ENCODE measurements at regions not wholly inside any gene's neighbourhood (a gene's known extent, or its start where the extent isn't known, plus 50 kb on each side); places are given as distances from the start of the nearest gene placed in this dataset.

GRCh38 chr14:51540364-51540763 lies 111.3 kb upstream of the FRMD6 start:
- FAIRE-seq: no peak
- Histone ChIP-seq H3K4me1 (ENCODE audit: control insufficient read depth, extremely low read depth, insufficient read depth, low read length) (peaks cover 23% of the 10 kb centered on the region), H3K9me1 (replicated peaks; ENCODE audit: control insufficient read depth, extremely low read depth, insufficient read depth, low read length) (no peaks in the 10 kb centered on the region), H4K20me1 (replicated peaks; ENCODE audit: control insufficient read depth, extremely low read depth, insufficient read depth, low read length) (no peaks in the 10 kb centered on the region), H3K27ac (ENCODE audit: insufficient read depth, low read depth, low read length) (peak overlapping the region; percentile 96), H2AFZ (ENCODE audit: low read depth, low read length) (no peak overlapping the region), H3K79me2 (ENCODE audit: control insufficient read depth, insufficient read depth, low read length) (no peaks in the 10 kb centered on the region), H3K9me3 (replicated peaks; ENCODE audit: control insufficient read depth, insufficient read depth, low read length) (no peaks in the 10 kb centered on the region), H3K4me2 (ENCODE audit: insufficient read depth, low read length) (no peak overlapping the region), H3K36me3 (ENCODE audit: control insufficient read depth in 2 of 2, extremely low read depth in 1 of 2, insufficient read depth in 2 of 2, low read length in 2 of 2) (no peaks in the 10 kb centered on the region), H3K9ac (replicated peaks; ENCODE audit: extremely low read depth, insufficient read depth, low read length) (peak overlapping the region; percentile 77), H3K4me3 (replicated peaks in 1 of 3; ENCODE audit: insufficient read depth in 1 of 3, low read depth in 1 of 3, low read length in 3 of 3) (no peak overlapping the region), H3K27me3 (ENCODE audit: control insufficient read depth in 2 of 2, insufficient read depth in 2 of 2, low read length in 2 of 2) (no peaks in the 10 kb centered on the region)
- intact Hi-C loops (cut with micrococcal nuclease) (loop anchor here (10.0 kb wide), 1 partner anchor 256 kb away; no protein-coding TSS in a partner anchor), dilution Hi-C loops (cut with MboI; ENCODE audit: extremely low pct_ligation_motif_present, low sequenced_read_pairs) (no loop called here)
- DNase-seq (ENCODE audit: low read depth, low spot score): no peak
- BruUV-seq (replicated peaks): no TSS peak
- ChIA-PET POLR2A (interaction anchor here (1.7 to 2.9 kb wide), 2 partner anchors 119 to 144 kb away, joined by 4 to 12 read pairs; no protein-coding TSS in a partner anchor), CTCF (interaction anchor here (0.5 kb wide), 1 partner anchor 111 kb away, joined by 3 read pairs; the partner anchor contains the start of gene FRMD6)
- TF ChIP-seq MAX (IDR thresholded peaks at IDR 0.05; ENCODE audit: insufficient read depth, insufficient read length): no peak
- TF ChIP-seq FOS (IDR thresholded peaks at IDR 0.05; ENCODE audit: borderline replicate concordance, insufficient read depth, low read length): peak; percentile 31

- Histone ChIP-seq H4K20me1 (replicated peaks; ENCODE audit: control insufficient read depth, extremely low read depth, insufficient read depth, low read length) (no peaks in the 10 kb centered on the region), H3K9me3 (replicated peaks; ENCODE audit: control insufficient read depth, insufficient read depth, low read length) (no peaks in the 10 kb centered on the region), H3K27me3 (ENCODE audit: control insufficient read depth in 2 of 2, insufficient read depth in 2 of 2, low read length in 2 of 2) (no peaks in the 10 kb centered on the region), H3K9me1 (replicated peaks; ENCODE audit: control insufficient read depth, extremely low read depth, insufficient read depth, low read length) (no peaks in the 10 kb centered on the region), H2AFZ (ENCODE audit: low read depth, low read length) (no peak overlapping the region), H3K27ac (ENCODE audit: insufficient read depth, low read depth, low read length) (no peak overlapping the region), H3K36me3 (ENCODE audit: control insufficient read depth in 2 of 2, extremely low read depth in 1 of 2, insufficient read depth in 2 of 2, low read length in 2 of 2) (no peaks in the 10 kb centered on the region), H3K4me3 (replicated peaks in 1 of 3; ENCODE audit: insufficient read depth in 1 of 3, low read depth in 1 of 3, low read length in 3 of 3) (no peak overlapping the region), H3K4me1 (ENCODE audit: control insufficient read depth, extremely low read depth, insufficient read depth, low read length) (peaks cover 46% of the 10 kb centered on the region), H3K9ac (replicated peaks; ENCODE audit: extremely low read depth, insufficient read depth, low read length) (no peak overlapping the region), H3K4me2 (ENCODE audit: insufficient read depth, low read length) (no peak overlapping the region), H3K79me2 (ENCODE audit: control insufficient read depth, insufficient read depth, low read length) (no peaks in the 10 kb centered on the region)
- ChIA-PET POLR2A (interaction anchor here (0.5 kb wide), 1 partner anchor 148 kb away, joined by 3 read pairs; no protein-coding TSS in a partner anchor), CTCF (no interaction called here)
- TF ChIP-seq POLR2A (IDR thresholded peaks at IDR 0.05; ENCODE audit: low read depth, low read length): no peak
- no peak for TF ChIP-seq CTCF (IDR thresholded peaks at IDR 0.05; ENCODE audit: extremely low read depth in 1 of 2, insufficient read depth in 1 of 2, low read depth in 1 of 2, low read length in 2 of 2)
- TF ChIP-seq EZH2 (IDR thresholded peaks at IDR 0.05; ENCODE audit: borderline replicate concordance, low read depth, low read length, severe bottlenecking): no peak
- no peak for TF ChIP-seq MYC (IDR thresholded peaks at IDR 0.05; ENCODE audit: low read depth, low read length)
- TF ChIP-seq MAX (IDR thresholded peaks at IDR 0.05; ENCODE audit: insufficient read depth, insufficient read length): no peak
- no peak for TF ChIP-seq GATA2 (IDR thresholded peaks at IDR 0.05; ENCODE audit: insufficient read depth, insufficient read length, low read depth, low read length)
- TF ChIP-seq JUN (IDR thresholded peaks at IDR 0.05; ENCODE audit: borderline replicate concordance, insufficient read depth, insufficient read length, low read depth): no peak
- TF ChIP-seq POLR2AphosphoS5 (IDR thresholded peaks at IDR 0.05; ENCODE audit: insufficient read depth, low read depth, low read length): no peak
- no TSS peak for BruUV-seq (replicated peaks)
- dilution Hi-C loops (cut with MboI; ENCODE audit: extremely low pct_ligation_motif_present, low sequenced_read_pairs) (no loop called here), intact Hi-C loops (cut with micrococcal nuclease) (loop anchor here (10.0 kb wide), 1 partner anchor 260 kb away; no protein-coding TSS in a partner anchor)
- DNase-seq (ENCODE audit: low read depth, low spot score) (no peak), FAIRE-seq (no peak)
Measured at GRCh38 chr14:51544471-51544870, 107.2 kb upstream of the FRMD6 start.

All from endothelial cell of umbilical vein (primary cell).